ENCODE measurements at regions not wholly inside any gene's neighbourhood (a gene's known extent, or its start where the extent isn't known, plus 50 kb on each side); places are given as distances from the start of the nearest gene placed in this dataset.

DNA sequence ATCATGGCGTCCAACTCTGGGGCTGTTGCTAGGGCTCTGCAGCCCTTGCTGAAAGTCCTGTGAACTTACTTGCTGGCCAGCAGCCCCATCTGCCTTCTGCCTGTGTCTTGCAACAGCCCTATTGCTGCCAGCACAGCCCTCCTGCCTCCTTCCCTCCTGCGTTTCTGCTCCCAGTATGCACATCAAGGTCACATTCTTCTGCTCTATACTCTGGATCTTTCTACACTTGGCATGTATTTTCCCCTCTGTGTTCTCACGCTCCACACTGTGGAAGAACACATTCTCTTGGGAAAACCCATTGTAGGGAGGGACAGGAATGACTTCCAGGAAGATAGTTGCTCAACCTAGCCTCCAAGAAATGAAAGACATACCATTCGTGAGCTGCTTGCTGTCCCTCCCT, 80.9 kb upstream of the PHACTR2 start:
- Histone ChIP-seq H3K36me3 (ENCODE audit: control insufficient read depth in 1 of 2, insufficient read depth in 2 of 2, low read length in 2 of 2) (no peaks in the 10 kb centered on the region), H4K8ac (ENCODE audit: low read depth, low read length) (no peak overlapping the region), H3K4me1 (ENCODE audit: control insufficient read depth in 1 of 2, insufficient read depth in 2 of 2, low read length in 2 of 2) (no peaks in the 10 kb centered on the region), H2BK5ac (ENCODE audit: low read depth, low read length, poor library complexity) (no peak overlapping the region), H2AFZ (ENCODE audit: insufficient read depth, low read length, poor library complexity) (no peak overlapping the region), H3K4ac (ENCODE audit: low read depth, low read length) (no peak overlapping the region), H4K91ac (ENCODE audit: low read depth, low read length) (no peak overlapping the region), H3K18ac (ENCODE audit: low read length) (no peak overlapping the region), H3K79me1 (ENCODE audit: low read length) (no peaks in the 10 kb centered on the region), H2BK12ac (ENCODE audit: low read length) (no peak overlapping the region), H3K79me2 (ENCODE audit: control insufficient read depth, insufficient read depth, low read length, poor library complexity) (no peaks in the 10 kb centered on the region), H4K12ac (ENCODE audit: low read depth, low read length) (no peak overlapping the region), H2AK5ac (ENCODE audit: low read length) (no peak overlapping the region), H3K9me3 (ENCODE audit: insufficient read depth, low read depth, low read length) (no peaks in the 10 kb centered on the region), H3K27me3 (ENCODE audit: insufficient read depth, low read length) (no peaks in the 10 kb centered on the region), H3K4me3 (ENCODE audit: low read depth, low read length) (no peak overlapping the region), H3K4me2 (ENCODE audit: low read length) (no peak overlapping the region), H3K23ac (ENCODE audit: low read length) (no peak overlapping the region), H2BK120ac (ENCODE audit: insufficient read depth, low read length, poor library complexity) (no peak overlapping the region), H3K14ac (ENCODE audit: low read length) (no peak overlapping the region), H3K27ac (ENCODE audit: low read depth, low read length) (no peak overlapping the region), H3K9ac (ENCODE audit: low read length) (no peak overlapping the region)
- DNase-seq, result peak; percentile 44 to 67
- WGBS (ENCODE audit: extremely low coverage, insufficient coverage, insufficient read length), result no CpG with 5 or more reads among the region's 4 CpGs

DNA sequence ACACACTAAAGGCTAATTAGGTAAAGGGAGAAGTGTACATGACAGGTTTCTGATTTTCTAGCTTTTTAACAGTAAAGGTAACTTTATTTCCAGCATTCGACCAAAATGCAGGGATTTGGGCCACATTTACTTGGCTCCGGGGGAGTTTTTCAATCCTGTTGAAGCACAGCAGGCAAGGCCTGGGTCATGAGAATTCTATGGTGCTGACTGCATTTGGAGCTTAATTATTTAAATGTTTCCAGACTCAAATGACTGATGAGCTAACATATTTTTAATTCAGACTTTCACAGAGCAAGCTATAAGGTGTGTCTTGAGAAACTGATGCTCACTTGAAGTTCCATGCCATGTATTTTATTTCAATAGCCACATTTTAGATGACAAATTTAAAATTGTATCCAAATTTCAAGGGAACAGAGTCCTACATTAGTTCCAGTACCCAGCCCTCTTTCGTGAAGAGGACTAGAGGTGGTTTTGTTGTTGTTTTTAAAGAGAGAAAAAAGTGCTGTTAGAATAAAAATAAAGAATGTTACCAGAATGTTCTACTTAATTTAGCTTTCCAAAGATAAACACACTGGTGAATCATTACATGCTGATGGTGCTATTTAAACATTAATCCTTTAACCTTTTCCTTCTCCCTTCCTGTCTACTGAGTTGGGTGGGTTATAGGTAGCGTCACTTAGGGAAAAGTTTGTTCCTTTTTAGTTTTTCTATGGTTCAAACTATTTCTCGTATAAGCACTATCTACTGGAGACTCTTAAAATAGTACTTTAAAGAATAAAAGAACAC, 82.3 kb upstream of the PHACTR2 start:
- no CpG with 5 or more reads among the region's 5 CpGs for WGBS (ENCODE audit: extremely low coverage, insufficient coverage, insufficient read length)
- Histone ChIP-seq H2BK5ac (ENCODE audit: low read depth, low read length, poor library complexity) (no peak overlapping the region), H3K36me3 (ENCODE audit: control insufficient read depth in 1 of 2, insufficient read depth in 2 of 2, low read length in 2 of 2) (no peaks in the 10 kb centered on the region), H3K4me3 (ENCODE audit: low read depth, low read length) (no peak overlapping the region), H3K4ac (ENCODE audit: low read depth, low read length) (no peak overlapping the region), H3K14ac (ENCODE audit: low read length) (no peak overlapping the region), H4K91ac (ENCODE audit: low read depth, low read length) (no peak overlapping the region), H3K27ac (ENCODE audit: low read depth, low read length) (no peak overlapping the region), H3K27me3 (ENCODE audit: insufficient read depth, low read length) (no peaks in the 10 kb centered on the region), H3K79me2 (ENCODE audit: control insufficient read depth, insufficient read depth, low read length, poor library complexity) (no peaks in the 10 kb centered on the region), H3K9ac (ENCODE audit: low read length) (no peak overlapping the region), H3K4me2 (ENCODE audit: low read length) (no peak overlapping the region), H4K8ac (ENCODE audit: low read depth, low read length) (no peak overlapping the region), H3K4me1 (ENCODE audit: control insufficient read depth in 1 of 2, insufficient read depth in 2 of 2, low read length in 2 of 2) (no peaks in the 10 kb centered on the region), H3K18ac (ENCODE audit: low read length) (no peak overlapping the region), H3K79me1 (ENCODE audit: low read length) (no peaks in the 10 kb centered on the region), H2BK12ac (ENCODE audit: low read length) (no peak overlapping the region), H2AK5ac (ENCODE audit: low read length) (no peak overlapping the region), H2AFZ (ENCODE audit: insufficient read depth, low read length, poor library complexity) (no peak overlapping the region), H2BK120ac (ENCODE audit: insufficient read depth, low read length, poor library complexity) (no peak overlapping the region), H3K23ac (ENCODE audit: low read length) (no peak overlapping the region), H4K12ac (ENCODE audit: low read depth, low read length) (no peak overlapping the region), H3K9me3 (ENCODE audit: insufficient read depth, low read depth, low read length) (no peaks in the 10 kb centered on the region)
- DNase-seq, result no peak

DNA sequence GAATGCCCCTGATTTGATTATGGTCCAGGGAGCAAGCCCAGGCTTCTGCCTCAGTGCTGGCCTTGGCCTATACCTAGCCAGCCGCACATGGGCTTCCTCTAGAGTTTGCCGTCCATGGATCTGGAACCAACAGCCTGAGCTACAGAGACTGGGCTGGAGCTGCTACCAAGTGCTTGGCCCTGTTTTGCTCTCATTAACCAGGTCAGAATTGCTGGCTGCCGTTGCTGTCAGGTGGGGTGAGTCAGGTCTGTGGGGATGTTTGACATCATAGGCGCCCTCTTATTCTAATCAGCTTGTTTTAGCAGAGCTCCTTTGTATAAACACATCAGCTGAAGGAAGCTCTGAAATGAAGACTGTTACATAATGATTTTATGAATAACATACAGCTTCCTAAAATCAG, 83.1 kb upstream of the PHACTR2 start:
- Histone ChIP-seq H3K4me2 (ENCODE audit: low read length) (no peak overlapping the region), H3K4me3 (ENCODE audit: low read depth, low read length) (no peak overlapping the region), H3K79me2 (ENCODE audit: control insufficient read depth, insufficient read depth, low read length, poor library complexity) (no peaks in the 10 kb centered on the region), H3K4me1 (ENCODE audit: control insufficient read depth in 1 of 2, insufficient read depth in 2 of 2, low read length in 2 of 2) (no peaks in the 10 kb centered on the region), H2AFZ (ENCODE audit: insufficient read depth, low read length, poor library complexity) (no peak overlapping the region), H3K27me3 (ENCODE audit: insufficient read depth, low read length) (no peaks in the 10 kb centered on the region), H4K91ac (ENCODE audit: low read depth, low read length) (no peak overlapping the region), H2AK5ac (ENCODE audit: low read length) (no peak overlapping the region), H2BK12ac (ENCODE audit: low read length) (no peak overlapping the region), H3K14ac (ENCODE audit: low read length) (no peak overlapping the region), H2BK120ac (ENCODE audit: insufficient read depth, low read length, poor library complexity) (no peak overlapping the region), H3K4ac (ENCODE audit: low read depth, low read length) (no peak overlapping the region), H2BK5ac (ENCODE audit: low read depth, low read length, poor library complexity) (no peak overlapping the region), H4K12ac (ENCODE audit: low read depth, low read length) (no peak overlapping the region), H3K9ac (ENCODE audit: low read length) (no peak overlapping the region), H4K8ac (ENCODE audit: low read depth, low read length) (peak overlapping the region; percentile 17), H3K27ac (ENCODE audit: low read depth, low read length) (no peak overlapping the region), H3K79me1 (ENCODE audit: low read length) (no peaks in the 10 kb centered on the region), H3K36me3 (ENCODE audit: control insufficient read depth in 1 of 2, insufficient read depth in 2 of 2, low read length in 2 of 2) (no peaks in the 10 kb centered on the region), H3K18ac (ENCODE audit: low read length) (no peak overlapping the region), H3K23ac (ENCODE audit: low read length) (no peak overlapping the region), H3K9me3 (ENCODE audit: insufficient read depth, low read depth, low read length) (no peaks in the 10 kb centered on the region)
- DNase-seq, result no peak
- no CpG with 5 or more reads among the region's 4 CpGs for WGBS (ENCODE audit: extremely low coverage, insufficient coverage, insufficient read length)

DNA sequence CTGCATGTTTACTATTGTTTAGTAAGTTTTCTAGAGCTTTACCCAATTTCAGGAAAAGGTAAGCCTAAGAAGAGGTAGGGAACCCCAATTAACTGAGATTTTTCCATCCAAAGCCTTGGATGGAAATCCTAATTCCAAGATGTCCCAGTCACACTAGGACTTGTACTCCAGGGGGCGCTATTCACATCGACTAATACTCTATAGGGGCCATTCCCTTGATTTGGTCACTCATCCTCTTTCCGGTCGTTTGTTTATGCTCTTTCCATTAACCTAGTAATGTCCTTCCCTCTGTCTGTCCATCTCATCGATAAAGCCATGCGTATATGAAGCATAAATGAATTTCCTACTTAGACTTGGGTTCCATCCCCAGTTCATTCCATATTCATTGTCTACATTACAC, 80.8 kb upstream of the FUCA2 start:
- H2BK120ac ChIP-seq (ENCODE audit: insufficient read depth, low read length, poor library complexity), result no peak overlapping the region
- no peak overlapping the region for H4K12ac ChIP-seq (ENCODE audit: low read depth, low read length)
- no peak overlapping the region for H4K8ac ChIP-seq (ENCODE audit: low read depth, low read length)
- H2AK5ac ChIP-seq (ENCODE audit: low read length), result no peak overlapping the region
- no peaks in the 10 kb centered on the region for H3K79me2 ChIP-seq (ENCODE audit: control insufficient read depth, insufficient read depth, low read length, poor library complexity)
- no peak overlapping the region for H3K9ac ChIP-seq (ENCODE audit: low read length)
- no peak overlapping the region for H2BK12ac ChIP-seq (ENCODE audit: low read length)
- no peak overlapping the region for H3K27ac ChIP-seq (ENCODE audit: low read depth, low read length)
- no peak overlapping the region for H3K4me3 ChIP-seq (ENCODE audit: low read depth, low read length)
- H2BK5ac ChIP-seq (ENCODE audit: low read depth, low read length, poor library complexity), result no peak overlapping the region
- no peak overlapping the region for H2AFZ ChIP-seq (ENCODE audit: insufficient read depth, low read length, poor library complexity)
- peak in 1 of 2 donors; percentile 63 for DNase-seq
- no peak overlapping the region for H3K4ac ChIP-seq (ENCODE audit: low read depth, low read length)
- no peaks in the 10 kb centered on the region for H3K36me3 ChIP-seq (ENCODE audit: control insufficient read depth in 1 of 2, insufficient read depth in 2 of 2, low read length in 2 of 2)
- H3K79me1 ChIP-seq (ENCODE audit: low read length), result no peaks in the 10 kb centered on the region
- no peak overlapping the region for H3K14ac ChIP-seq (ENCODE audit: low read length)
- H3K4me2 ChIP-seq (ENCODE audit: low read length), result no peak overlapping the region
- WGBS (ENCODE audit: extremely low coverage, insufficient coverage, insufficient read length), result no CpG with 5 or more reads among the region's 6 CpGs
- no peak overlapping the region for H4K91ac ChIP-seq (ENCODE audit: low read depth, low read length)
- H3K9me3 ChIP-seq (ENCODE audit: insufficient read depth, low read depth, low read length), result no peaks in the 10 kb centered on the region
- no peak overlapping the region for H3K23ac ChIP-seq (ENCODE audit: low read length)
- no peaks in the 10 kb centered on the region for H3K27me3 ChIP-seq (ENCODE audit: insufficient read depth, low read length)
- no peak overlapping the region for H3K18ac ChIP-seq (ENCODE audit: low read length)
- no peaks in the 10 kb centered on the region for H3K4me1 ChIP-seq (ENCODE audit: control insufficient read depth in 1 of 2, insufficient read depth in 2 of 2, low read length in 2 of 2)

Data from trophoblast cell (in vitro differentiated cells and primary cell).